Naive thymus-derived CD8-positive, alpha-beta T cell (primary cell): ENCODE measurements at regions not wholly inside any gene's neighbourhood (a gene's known extent, or its start where the extent isn't known, plus 50 kb on each side); places are given as distances from the start of the nearest gene placed in this dataset.
A peak's percentile ranks its signal among the peaks of the same experiment; 100 is the strongest.

ENCODE experiments used
- ATAC-seq, 2 donors: fragments of 150-1000 bp; cut with Tn5 transposase in 1 of 2; sonication (Bioruptor Pico), chemical (Tn5 transposase) in 1 of 2; 1 replicate in 1 of 2; 2 replicates in 1 of 2; pipeline ENCODE4 v1.10.0; 2021; ENCODE audit warnings: mild to moderate bottlenecking in 2 of 2, moderate library complexity in 2 of 2
- POLR2A ChIA-PET: fragments of 350-600 bp; sonication (Branson Sonifier 250); formaldehyde crosslinking; loops from one replicate; lab custom pipeline; 2021; ENCODE audit warnings: antibody characterized with exemption; lab: Charles Lee
- DNase-seq, 10 donors: peaks; one replicate each; pipeline versions ENCODE4 v3.0.0 to v3.0.0-alpha.2; 2020 to 2022
- H3K27ac Mint-ChIP-seq, 10 donors: one replicate each; pipeline ENCODE4 v1.8.0; 2020 to 2022; ENCODE audit warnings: mild to moderate bottlenecking in 10 of 10, mixed read lengths in 10 of 10, moderate library complexity in 4 of 10, inconsistent platforms in 1 of 10
- H3K27me3 Mint-ChIP-seq, 5 donors: one replicate each; pipeline ENCODE4 v1.8.0; 2021 to 2022; ENCODE audit warnings: mixed read lengths in 5 of 5
- H3K36me3 Mint-ChIP-seq, 3 donors: one replicate each; pipeline ENCODE4 v1.8.0; 2020 to 2022; ENCODE audit warnings: mixed read lengths in 3 of 3, mild to moderate bottlenecking in 2 of 3, inconsistent platforms in 1 of 3
- H3K4me1 Mint-ChIP-seq, 4 donors: one replicate each; pipeline ENCODE4 v1.8.0; 2021 to 2022; ENCODE audit warnings: mixed read lengths in 4 of 4
- H3K4me3 Mint-ChIP-seq, 10 donors: one replicate each; pipeline ENCODE4 v1.8.0; 2020 to 2022; ENCODE audit warnings: mild to moderate bottlenecking in 10 of 10, mixed read lengths in 10 of 10, moderate library complexity in 6 of 10, inconsistent platforms in 1 of 10
- H3K9me3 Mint-ChIP-seq, 9 donors: one replicate each; pipeline ENCODE4 v1.8.0; 2020 to 2022; ENCODE audit warnings: mixed read lengths in 9 of 9, mild to moderate bottlenecking in 3 of 9, inconsistent platforms in 1 of 9, moderate library complexity in 1 of 9

DNA sequence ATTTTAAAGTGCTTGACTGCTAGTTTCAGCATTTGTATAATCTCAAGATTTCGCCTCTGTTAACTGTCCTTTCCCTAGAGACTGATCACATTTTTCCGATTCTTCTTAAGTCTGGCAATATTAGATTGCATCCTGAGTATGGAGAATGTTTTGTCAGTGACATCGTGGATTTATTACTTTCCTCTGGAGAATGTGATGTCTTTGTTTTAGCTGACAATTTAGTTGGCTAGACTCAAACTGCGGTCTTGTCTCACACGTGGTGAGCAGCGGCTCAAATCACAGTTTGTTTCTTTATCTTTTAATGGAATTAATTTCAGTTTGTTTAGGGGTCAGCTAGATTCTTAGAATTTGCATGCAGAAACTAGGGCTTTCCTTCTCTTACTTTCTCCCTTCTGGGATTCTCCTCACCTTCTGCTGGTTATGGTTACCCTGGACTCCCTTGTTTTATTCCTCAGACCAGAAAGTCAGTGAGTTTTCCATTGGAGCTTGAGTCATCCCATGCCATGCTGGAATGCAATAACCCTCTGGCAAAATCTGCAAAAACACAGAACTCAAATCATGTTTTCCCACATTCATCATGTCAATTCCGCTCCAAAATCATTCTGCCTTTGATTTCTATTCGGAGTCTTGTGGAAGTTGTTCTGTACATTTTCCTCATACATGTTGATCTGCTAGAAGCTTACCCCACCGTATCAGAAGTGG is 327.2 kb upstream of the TRIB2 start:
- Mint-ChIP-seq H3K4me1 (no peaks in the 10 kb centered on the region), H3K9me3 (peaks cover 0 to 7% (median 0%) of the 10 kb centered on the region in 9 donors), H3K27ac (no peak overlapping the region), H3K36me3 (no peaks in the 10 kb centered on the region), H3K4me3 (no peak overlapping the region), H3K27me3 (no peaks in the 10 kb centered on the region)
- POLR2A ChIA-PET: no interaction called here
- no peak for DNase-seq
- no peak for ATAC-seq

DNA sequence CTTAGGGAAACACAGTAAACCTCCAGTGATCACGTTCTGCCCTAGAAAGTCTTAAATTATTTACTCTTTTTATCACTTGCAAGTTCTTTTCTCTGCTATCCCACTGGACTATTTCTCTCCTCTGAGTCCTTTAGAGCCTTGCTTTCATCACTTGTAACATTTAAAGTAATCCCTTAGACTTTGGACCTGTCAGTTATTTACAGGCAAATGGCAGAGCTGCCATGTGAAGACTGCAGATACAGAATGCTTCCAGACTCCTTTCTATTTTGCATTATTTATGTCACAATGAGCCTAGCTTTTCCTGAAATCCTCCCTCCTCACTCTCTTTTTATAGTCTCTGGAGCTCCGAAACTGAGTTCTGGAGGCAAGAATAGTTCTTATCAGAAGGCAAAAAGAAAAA is 325.6 kb upstream of the TRIB2 start:
- POLR2A ChIA-PET: no interaction called here
- H3K4me3 Mint-ChIP-seq: no peak overlapping the region
- no peak for DNase-seq

DNA sequence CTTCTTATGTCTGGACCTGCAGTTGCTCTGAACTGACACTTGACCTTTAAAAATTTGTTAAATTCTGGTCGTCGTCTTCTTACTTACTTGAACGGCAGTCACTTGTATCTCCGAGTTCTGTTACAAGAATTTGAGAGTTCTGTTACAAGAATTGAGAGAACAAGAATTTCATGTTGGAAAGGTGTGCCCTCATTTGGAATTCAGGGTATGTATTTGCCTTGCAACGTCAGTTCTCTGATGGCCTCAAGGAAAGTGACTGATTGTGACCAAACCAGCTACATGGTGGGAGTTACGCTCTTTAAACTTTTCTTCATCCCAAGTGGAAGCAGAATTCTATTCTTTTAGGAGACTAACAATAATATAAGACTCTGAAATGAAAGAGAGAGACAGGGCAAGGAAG is 320.0 kb upstream of the TRIB2 start:
- Mint-ChIP-seq H3K9me3 (peaks cover 0 to 1% (median 0%) of the 10 kb centered on the region in 9 donors), H3K36me3 (peaks cover 0 to 2% (median 0%) of the 10 kb centered on the region in 3 donors), H3K27me3 (peaks cover 0 to 3% (median 0%) of the 10 kb centered on the region in 5 donors), H3K4me3 (no peak overlapping the region), H3K27ac (no peak overlapping the region), H3K4me1 (no peaks in the 10 kb centered on the region)
- no peak for ATAC-seq
- POLR2A ChIA-PET: no interaction called here
- no peak for DNase-seq

More for the DNA sequence above, 325.6 kb upstream of the TRIB2 start:
- ATAC-seq: no peak
- Mint-ChIP-seq H3K4me1 (no peaks in the 10 kb centered on the region), H3K27me3 (peaks cover 0 to 1% (median 0%) of the 10 kb centered on the region in 5 donors), H3K9me3 (peaks cover 0 to 7% (median 0%) of the 10 kb centered on the region in 9 donors), H3K36me3 (no peaks in the 10 kb centered on the region), H3K27ac (no peak overlapping the region)

GRCh38 chr2:12397854-12398253 is 318.9 kb upstream of the TRIB2 start:
- peaks cover 0 to 3% (median 0%) of the 10 kb centered on the region in 5 donors for H3K27me3 Mint-ChIP-seq
- H3K36me3 Mint-ChIP-seq: peaks cover 0 to 5% (median 0%) of the 10 kb centered on the region in 3 donors
- no peak overlapping the region for H3K4me3 Mint-ChIP-seq
- H3K9me3 Mint-ChIP-seq: peaks cover 0 to 4% (median 0%) of the 10 kb centered on the region in 9 donors
- ATAC-seq (no peak), DNase-seq (no peak)
- no peak overlapping the region for H3K27ac Mint-ChIP-seq
- no peaks in the 10 kb centered on the region for H3K4me1 Mint-ChIP-seq
- POLR2A ChIA-PET: no interaction called here

DNA sequence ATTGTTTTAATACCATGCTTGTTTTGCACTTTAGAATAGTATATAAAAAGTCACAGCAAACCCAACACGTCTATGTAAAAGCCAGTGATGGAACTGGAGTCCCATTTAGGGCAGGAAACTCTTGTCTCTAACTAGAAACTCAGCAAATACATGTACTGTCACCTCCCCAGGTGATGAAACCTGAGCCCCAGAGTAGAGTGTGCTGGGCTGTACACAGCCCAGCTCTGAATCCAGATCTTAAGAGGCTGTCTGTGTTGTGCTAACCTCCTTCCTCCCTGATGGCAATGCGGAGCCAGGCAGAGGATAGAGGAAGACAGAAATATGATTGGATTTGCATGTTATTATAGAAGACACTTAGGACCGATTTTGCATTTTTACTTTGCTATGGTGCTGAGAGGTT is 317.5 kb upstream of the TRIB2 start:
- Mint-ChIP-seq H3K27ac (peak overlapping the region in 1 of 10 donors; percentile 6), H3K4me1 (no peaks in the 10 kb centered on the region), H3K27me3 (peaks cover 0 to 4% (median 1%) of the 10 kb centered on the region in 5 donors), H3K4me3 (no peak overlapping the region), H3K36me3 (peaks cover 0 to 5% (median 4%) of the 10 kb centered on the region in 3 donors), H3K9me3 (peaks cover 0 to 7% (median 2%) of the 10 kb centered on the region in 9 donors)
- DNase-seq: no peak
- POLR2A ChIA-PET: no interaction called here
- no peak for ATAC-seq

- peaks cover 0 to 4% (median 0%) of the 10 kb centered on the region in 4 donors for H3K4me1 Mint-ChIP-seq
These were observed 316.2 kb upstream of the TRIB2 start for GRCh38 chr2:12400543-12400942.

DNA sequence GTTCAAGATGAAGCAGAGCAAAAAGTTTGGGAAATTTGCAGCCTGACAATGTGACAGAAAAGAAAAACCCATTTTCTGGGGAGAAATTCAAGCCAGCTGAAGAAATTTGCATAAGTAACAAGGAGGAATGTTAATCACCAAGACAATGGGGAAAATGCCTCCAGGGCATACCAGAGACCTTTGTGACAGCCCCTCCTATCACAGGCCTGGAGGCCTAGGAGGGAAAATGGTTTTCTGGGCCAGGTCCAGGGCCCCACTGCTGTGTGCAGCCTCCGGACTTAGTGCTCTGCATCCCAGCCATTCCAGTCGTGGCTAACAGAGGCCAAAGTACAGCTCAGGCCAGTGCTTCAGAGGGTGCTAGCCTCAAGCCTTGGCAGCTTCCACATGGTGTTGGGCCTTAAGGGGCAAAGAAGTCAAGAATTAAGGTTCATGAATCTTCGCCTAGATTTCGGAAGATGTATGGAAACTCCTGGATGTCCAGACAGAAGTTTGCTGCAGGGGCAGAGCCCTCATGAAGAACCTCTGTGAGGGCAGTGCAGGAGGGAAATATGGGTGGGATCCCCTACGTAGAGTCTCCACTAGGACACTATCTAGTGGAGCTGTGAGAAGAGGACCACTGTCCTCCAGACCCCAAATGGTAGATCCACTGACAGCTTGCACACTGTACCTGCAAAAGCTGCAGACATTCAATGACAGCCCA is 314.1 kb upstream of the TRIB2 start:
- POLR2A ChIA-PET: no interaction called here
- peaks cover 0 to 5% (median 4%) of the 10 kb centered on the region in 3 donors for H3K36me3 Mint-ChIP-seq

More at GRCh38 chr2:12400543-12400942, 316.2 kb upstream of the TRIB2 start:
- Mint-ChIP-seq H3K9me3 (peaks cover 0 to 7% (median 2%) of the 10 kb centered on the region in 9 donors), H3K4me3 (no peak overlapping the region), H3K27me3 (peaks cover 0 to 4% (median 3%) of the 10 kb centered on the region in 5 donors), H3K27ac (no peak overlapping the region), H3K36me3 (peaks cover 0 to 5% (median 4%) of the 10 kb centered on the region in 3 donors)
- POLR2A ChIA-PET: no interaction called here
- no peak for ATAC-seq
- no peak for DNase-seq

GRCh38 chr2:12404497-12404896 is 312.2 kb upstream of the TRIB2 start:
- peaks cover 0 to 4% (median 0%) of the 10 kb centered on the region in 4 donors for H3K4me1 Mint-ChIP-seq
- POLR2A ChIA-PET: no interaction called here
- peaks cover 0 to 7% (median 2%) of the 10 kb centered on the region in 9 donors for H3K9me3 Mint-ChIP-seq
- ATAC-seq: no peak
- H3K27me3 Mint-ChIP-seq: peaks cover 0 to 5% (median 3%) of the 10 kb centered on the region in 5 donors
- no peak overlapping the region for H3K4me3 Mint-ChIP-seq
- no peak overlapping the region for H3K27ac Mint-ChIP-seq
- H3K36me3 Mint-ChIP-seq: peaks cover 0 to 5% (median 4%) of the 10 kb centered on the region in 3 donors
- no peak for DNase-seq

More for the DNA sequence above, 314.1 kb upstream of the TRIB2 start:
- Mint-ChIP-seq H3K27ac (no peak overlapping the region), H3K27me3 (peaks cover 0 to 5% (median 3%) of the 10 kb centered on the region in 5 donors), H3K9me3 (peaks cover 0 to 7% (median 2%) of the 10 kb centered on the region in 9 donors), H3K4me1 (peaks cover 0 to 4% (median 0%) of the 10 kb centered on the region in 4 donors), H3K4me3 (no peak overlapping the region)
- no peak for DNase-seq
- ATAC-seq: no peak

GRCh38 chr2:12407160-12407559 is 309.6 kb upstream of the TRIB2 start:
- H3K36me3 Mint-ChIP-seq: peaks cover 0 to 8% (median 4%) of the 10 kb centered on the region in 3 donors
- ATAC-seq (no peak), DNase-seq (no peak)
- POLR2A ChIA-PET: no interaction called here
- H3K9me3 Mint-ChIP-seq: peaks cover 0 to 7% (median 2%) of the 10 kb centered on the region in 9 donors
- peaks cover 0 to 4% (median 3%) of the 10 kb centered on the region in 5 donors for H3K27me3 Mint-ChIP-seq
- peaks cover 0 to 4% (median under 1%) of the 10 kb centered on the region in 4 donors for H3K4me1 Mint-ChIP-seq
- H3K4me3 Mint-ChIP-seq: no peak overlapping the region
- H3K27ac Mint-ChIP-seq: no peak overlapping the region

GRCh38 chr2:12412898-12413305 is 303.8 kb upstream of the TRIB2 start:
- Mint-ChIP-seq H3K4me1 (peaks cover 12 to 34% (median 27%) of the 10 kb centered on the region in 4 donors), H3K27ac (peak overlapping the region in 6 of 10 donors; percentile 10 to 70 (median 44)), H3K36me3 (peaks cover 0 to 7% (median 0%) of the 10 kb centered on the region in 3 donors), H3K4me3 (no peak overlapping the region), H3K27me3 (no peaks in the 10 kb centered on the region), H3K9me3 (peaks cover 0 to 5% (median 0%) of the 10 kb centered on the region in 9 donors)
- DNase-seq (peak in 6 of 10 donors; percentile 1 to 21 (median 10)), ATAC-seq (peak; percentile 60 to 89)
- POLR2A ChIA-PET: no interaction called here

DNA sequence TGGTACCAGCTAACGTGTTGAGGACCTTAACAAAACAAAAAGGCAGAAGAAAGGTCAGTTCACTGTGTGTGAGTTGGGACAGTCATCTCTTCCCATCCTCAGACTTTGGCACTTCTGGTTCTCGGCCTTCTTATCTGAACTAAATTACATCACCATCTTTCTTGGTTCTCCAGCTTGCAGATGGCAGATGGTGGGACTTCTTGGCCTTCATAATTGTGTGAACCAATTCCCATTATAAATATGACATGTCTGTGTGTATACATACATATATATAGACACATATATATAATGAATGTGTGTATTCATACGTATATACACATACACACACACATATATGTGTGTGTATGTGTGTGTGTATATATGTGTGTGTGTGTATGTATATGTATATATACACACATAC is 301.2 kb upstream of the TRIB2 start:
- no peak overlapping the region for H3K4me3 Mint-ChIP-seq
- H3K27me3 Mint-ChIP-seq: no peaks in the 10 kb centered on the region
- DNase-seq (no peak), ATAC-seq (no peak)
- peak overlapping the region in 3 of 10 donors; percentile 25 to 48 (median 32) for H3K27ac Mint-ChIP-seq
- peaks cover 0 to 7% (median 0%) of the 10 kb centered on the region in 3 donors for H3K36me3 Mint-ChIP-seq
- peaks cover 0 to 5% (median 0%) of the 10 kb centered on the region in 9 donors for H3K9me3 Mint-ChIP-seq
- POLR2A ChIA-PET: interaction anchor here (1.5 kb wide), 1 partner anchor 19 kb away, joined by 4 read pairs; no protein-coding TSS in a partner anchor
- H3K4me1 Mint-ChIP-seq: peaks cover 12 to 43% (median 39%) of the 10 kb centered on the region in 4 donors

DNA sequence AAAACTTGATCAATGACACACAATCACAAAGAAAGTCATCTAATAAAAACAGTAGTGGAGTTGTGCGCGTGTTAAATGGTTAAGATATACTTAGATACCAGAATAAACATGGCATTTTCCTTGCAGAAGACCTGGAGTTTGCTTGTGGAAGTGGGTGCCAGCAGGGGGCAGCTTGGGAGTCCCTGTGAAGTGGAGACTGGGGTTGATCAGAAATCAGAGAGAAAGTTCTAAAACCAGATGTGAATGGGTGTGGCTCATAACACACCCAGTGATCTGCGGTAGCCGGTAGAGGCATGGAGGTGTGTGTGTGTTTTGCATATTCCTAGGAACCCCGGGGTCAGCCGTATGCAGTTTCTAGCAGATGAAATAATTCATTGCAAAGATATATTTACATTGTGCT is 300.1 kb upstream of the TRIB2 start:
- peak overlapping the region in 1 of 10 donors; percentile 0 for H3K4me3 Mint-ChIP-seq
- POLR2A ChIA-PET: interaction anchor here (1.1 kb wide), 1 partner anchor 300 kb away, joined by 9 read pairs; the partner anchor contains the start of gene TRIB2
- H3K4me1 Mint-ChIP-seq: peaks cover 12 to 45% (median 42%) of the 10 kb centered on the region in 4 donors
- peak overlapping the region in 5 of 10 donors; percentile 6 to 75 (median 23) for H3K27ac Mint-ChIP-seq
- ATAC-seq (peak; percentile 67 to 80), DNase-seq (peak; percentile 12 to 79 (median 44))
- peaks cover 0 to under 1% (median 0%) of the 10 kb centered on the region in 9 donors for H3K9me3 Mint-ChIP-seq
- H3K36me3 Mint-ChIP-seq: peaks cover 0 to 2% (median 0%) of the 10 kb centered on the region in 3 donors
- H3K27me3 Mint-ChIP-seq: no peaks in the 10 kb centered on the region
